BLaER1 treated with 17β-estradiol and CSF1 and Interleukin-3, amounts not matched to agents 10 nM and 100 nM (cell line): ENCODE measurements at regions not wholly inside any gene's neighbourhood (a gene's known extent, or its start where the extent isn't known, plus 50 kb on each side); places are given as distances from the start of the nearest gene placed in this dataset.

ENCODE experiments used
- H3K27ac ChIP-seq, 11 experiments: shearing (Covaris generic); formaldehyde crosslinking; 2 replicates each; pipeline ENCODE4 v1.8.1; 2022
- H3K27me3 ChIP-seq, 11 experiments: shearing (Covaris generic); formaldehyde crosslinking; 2 replicates each; pipeline ENCODE4 v1.8.1; 2022
- H3K36me3 ChIP-seq, 11 experiments: shearing (Covaris generic); formaldehyde crosslinking; 2 replicates each; pipeline ENCODE4 v1.8.1; 2022
- H3K4me1 ChIP-seq, 10 experiments: shearing (Covaris generic); formaldehyde crosslinking; 2 replicates each; pipeline ENCODE4 v1.8.1; 2022
- H3K4me2 ChIP-seq, 11 experiments: shearing (Covaris generic); formaldehyde crosslinking; 2 replicates each; pipeline ENCODE4 v1.8.1; 2022
- H3K4me3 ChIP-seq, 10 experiments: shearing (Covaris generic); formaldehyde crosslinking; 2 replicates each; pipeline ENCODE4 v1.8.1; 2022
- H3K9ac ChIP-seq, 11 experiments: shearing (Covaris generic); formaldehyde crosslinking; 2 replicates each; pipeline ENCODE4 v1.8.1; 2022
- H3K9me3 ChIP-seq, 11 experiments: shearing (Covaris generic); formaldehyde crosslinking; replicated peaks in 1 of 11; 2 replicates each; pipeline ENCODE4 v1.8.1; 2022
- H4K20me1 ChIP-seq, 11 experiments: shearing (Covaris generic); formaldehyde crosslinking; 2 replicates each; pipeline ENCODE4 v1.8.1; 2022
- Cebpa-rat ChIP-seq, 11 experiments: shearing (Covaris generic); IDR thresholded peaks; 2 replicates each; pipeline ENCODE4 v1.8.1; 2022

GRCh38 chr3:124455891-124456290 lies 274.4 kb upstream of the UMPS start:
- H3K27ac ChIP-seq = no peak overlapping the region
- H3K9ac ChIP-seq = no peak overlapping the region
- H3K36me3 ChIP-seq = no peaks in the 10 kb centered on the region
- TF ChIP-seq Cebpa-rat (IDR thresholded peaks at IDR 0.05) = no peak
- H3K27me3 ChIP-seq = no peaks in the 10 kb centered on the region
- H4K20me1 ChIP-seq = no peaks in the 10 kb centered on the region
- H3K4me2 ChIP-seq = no peak overlapping the region
- no peak overlapping the region for H3K4me3 ChIP-seq
- no peaks in the 10 kb centered on the region for H3K9me3 ChIP-seq
- H3K4me1 ChIP-seq = peaks cover 11 to 18% (median 15%) of the 10 kb centered on the region in 10 experiments

GRCh38 chr3:124456506-124456905 lies 273.7 kb upstream of the UMPS start:
- TF ChIP-seq Cebpa-rat (IDR thresholded peaks at IDR 0.05) = no peak
- Histone ChIP-seq H3K27me3 (no peaks in the 10 kb centered on the region), H3K9ac (no peak overlapping the region), H4K20me1 (no peaks in the 10 kb centered on the region), H3K4me2 (no peak overlapping the region), H3K27ac (no peak overlapping the region), H3K4me1 (peaks cover 7 to 13% (median 10%) of the 10 kb centered on the region in 10 experiments), H3K9me3 (no peaks in the 10 kb centered on the region), H3K4me3 (no peak overlapping the region), H3K36me3 (no peaks in the 10 kb centered on the region)

DNA sequence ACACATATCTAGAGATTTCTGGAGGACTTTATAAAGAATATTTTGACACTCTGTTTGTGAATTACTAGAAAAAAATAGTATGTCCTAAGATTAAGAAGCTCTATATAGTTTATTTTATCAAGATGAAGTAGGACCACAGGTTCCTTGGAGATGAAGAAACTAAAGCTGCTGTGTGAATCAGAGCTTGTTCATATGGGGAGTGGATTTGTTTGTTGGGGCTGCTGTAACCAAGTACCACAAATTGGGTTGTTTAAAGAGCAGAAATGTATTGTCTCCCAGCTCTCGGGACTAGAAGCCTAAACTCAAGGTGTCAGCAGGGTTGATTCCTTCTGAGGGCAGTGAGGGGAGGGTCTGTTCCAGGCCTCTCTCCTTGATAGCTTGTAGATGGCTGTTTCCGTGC lies 270.6 kb upstream of the UMPS start:
- no peak overlapping the region for H3K9ac ChIP-seq
- H3K36me3 ChIP-seq = no peaks in the 10 kb centered on the region
- no peak overlapping the region for H3K27ac ChIP-seq
- no peaks in the 10 kb centered on the region for H3K9me3 ChIP-seq
- H3K4me2 ChIP-seq = no peak overlapping the region
- H4K20me1 ChIP-seq = no peaks in the 10 kb centered on the region
- H3K4me3 ChIP-seq = no peak overlapping the region
- H3K27me3 ChIP-seq = no peaks in the 10 kb centered on the region
- no peaks in the 10 kb centered on the region for H3K4me1 ChIP-seq
- TF ChIP-seq Cebpa-rat (IDR thresholded peaks at IDR 0.05) = no peak

GRCh38 chr3:124461126-124461525 lies 269.1 kb upstream of the UMPS start:
- no peak overlapping the region for H3K9ac ChIP-seq
- H3K36me3 ChIP-seq = no peaks in the 10 kb centered on the region
- H3K4me2 ChIP-seq = no peak overlapping the region
- TF ChIP-seq Cebpa-rat (IDR thresholded peaks at IDR 0.05) = no peak
- no peaks in the 10 kb centered on the region for H4K20me1 ChIP-seq
- H3K9me3 ChIP-seq = no peaks in the 10 kb centered on the region
- no peaks in the 10 kb centered on the region for H3K4me1 ChIP-seq
- H3K27ac ChIP-seq = no peak overlapping the region
- no peaks in the 10 kb centered on the region for H3K27me3 ChIP-seq
- H3K4me3 ChIP-seq = no peak overlapping the region

GRCh38 chr3:124461838-124462632 lies 268.2 kb upstream of the UMPS start:
- TF ChIP-seq Cebpa-rat (IDR thresholded peaks at IDR 0.05) = no peak
- Histone ChIP-seq H4K20me1 (no peaks in the 10 kb centered on the region), H3K9ac (no peak overlapping the region), H3K27ac (no peak overlapping the region), H3K4me3 (no peak overlapping the region), H3K9me3 (no peaks in the 10 kb centered on the region), H3K4me1 (no peaks in the 10 kb centered on the region), H3K4me2 (no peak overlapping the region), H3K36me3 (no peaks in the 10 kb centered on the region), H3K27me3 (no peaks in the 10 kb centered on the region)

DNA sequence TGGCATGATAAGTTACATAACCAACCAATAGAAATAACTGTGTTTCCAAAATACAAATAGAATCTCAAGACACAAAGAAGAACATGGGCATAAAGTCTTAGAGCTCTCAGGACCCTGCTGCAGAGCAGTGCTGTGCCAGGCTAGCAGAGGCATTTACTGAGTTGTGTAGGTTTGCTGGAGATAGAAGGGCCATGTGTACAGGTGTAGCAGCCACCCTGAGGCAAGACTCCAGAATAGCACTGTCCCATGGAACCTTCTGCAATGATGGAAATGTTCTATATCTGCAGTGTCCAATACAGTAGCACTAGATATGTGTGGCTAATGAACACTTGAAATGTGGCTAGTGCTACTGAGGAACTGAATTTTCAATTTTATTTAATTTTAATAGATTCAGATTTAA lies 267.0 kb upstream of the UMPS start:
- no peaks in the 10 kb centered on the region for H4K20me1 ChIP-seq
- H3K9me3 ChIP-seq = no peaks in the 10 kb centered on the region
- TF ChIP-seq Cebpa-rat (IDR thresholded peaks at IDR 0.05) = no peak
- no peak overlapping the region for H3K4me3 ChIP-seq
- H3K36me3 ChIP-seq = no peaks in the 10 kb centered on the region
- peaks cover 0 to 2% (median 0%) of the 10 kb centered on the region in 10 experiments; a peak in 3 of 20 replicates for H3K4me1 ChIP-seq
- no peaks in the 10 kb centered on the region for H3K27me3 ChIP-seq
- H3K27ac ChIP-seq = no peak overlapping the region
- H3K9ac ChIP-seq = no peak overlapping the region
- H3K4me2 ChIP-seq = no peak overlapping the region

DNA sequence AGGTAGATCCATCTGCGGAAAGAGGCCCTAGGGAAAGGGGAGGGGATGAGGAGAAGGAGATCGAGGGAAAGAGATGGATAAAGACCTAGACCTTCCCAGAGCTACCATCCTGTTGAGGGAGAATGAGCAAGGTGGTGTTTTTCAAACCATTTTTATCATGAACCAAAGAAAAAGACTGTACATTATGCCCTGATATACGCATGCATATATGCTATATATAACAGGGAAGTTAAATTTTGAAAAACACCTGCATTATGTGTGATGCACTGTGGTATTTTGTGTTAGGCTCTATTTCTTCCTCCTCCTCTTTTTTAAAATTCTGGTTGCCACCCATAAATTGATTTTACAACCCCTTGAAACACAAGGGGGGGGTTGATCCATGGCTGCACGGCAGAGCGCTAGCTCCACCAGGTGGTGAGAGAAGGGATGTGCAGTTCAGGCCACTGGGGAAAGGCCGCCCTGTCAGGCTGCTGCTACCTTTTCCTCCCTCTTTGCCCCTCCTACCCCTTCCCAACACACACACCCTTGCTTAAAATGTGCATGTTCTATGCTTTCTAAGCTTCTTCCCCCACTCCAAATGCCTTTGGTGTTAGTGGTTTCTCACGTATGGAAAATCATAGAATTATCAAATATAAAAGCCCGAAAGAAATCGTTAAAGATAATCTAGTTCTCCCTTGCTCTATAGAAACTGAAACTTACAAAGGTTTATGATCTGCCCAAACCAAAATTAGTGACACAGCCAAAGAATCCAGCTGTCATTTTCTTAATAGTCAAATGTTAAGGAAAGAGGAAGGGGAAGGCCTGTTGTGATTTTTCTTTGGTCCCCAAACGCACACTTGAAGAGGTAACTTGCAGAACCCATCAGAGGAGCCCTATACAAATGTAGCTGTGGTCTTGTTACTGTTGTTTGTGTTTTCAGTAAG lies 262.0 kb upstream of the UMPS start:
- Histone ChIP-seq H3K9me3 (no peaks in the 10 kb centered on the region), H4K20me1 (no peaks in the 10 kb centered on the region), H3K4me1 (peaks cover 0 to 9% (median 5%) of the 10 kb centered on the region in 10 experiments; a peak in 9 of 20 replicates), H3K36me3 (no peaks in the 10 kb centered on the region), H3K4me3 (no peak overlapping the region), H3K9ac (no peak overlapping the region), H3K4me2 (peak overlapping the region in 5 of 11 experiments; percentile 5 to 30 (median 19); a peak in 3 of 22 replicates), H3K27me3 (no peaks in the 10 kb centered on the region), H3K27ac (no peak overlapping the region)
- no peak for TF ChIP-seq Cebpa-rat (IDR thresholded peaks at IDR 0.05)

DNA sequence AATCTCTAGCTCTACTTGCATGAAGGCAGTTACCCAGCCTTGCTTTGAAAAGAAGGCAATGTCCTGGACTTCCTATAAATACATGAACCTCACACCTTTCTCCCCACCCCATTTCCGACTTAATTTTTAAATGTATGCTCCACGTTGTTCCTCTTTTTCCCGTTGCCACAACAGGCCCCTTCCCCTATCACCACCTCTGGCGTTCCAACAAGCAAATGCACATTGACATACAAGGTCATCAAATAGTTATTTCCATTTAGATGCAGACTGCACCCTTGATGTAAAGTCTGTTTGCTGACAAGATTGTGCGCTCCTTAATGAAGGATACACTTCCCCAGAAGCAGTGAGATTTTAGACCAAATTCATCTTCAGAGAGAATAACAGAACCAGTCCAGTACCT lies 260.7 kb upstream of the UMPS start:
- TF ChIP-seq Cebpa-rat (IDR thresholded peaks at IDR 0.05) = no peak
- Histone ChIP-seq H3K4me3 (no peak overlapping the region), H4K20me1 (no peaks in the 10 kb centered on the region), H3K4me2 (0 out of 22 replicates have a peak overlapping the region, but pooled peaks of 1 of the 11 experiments have one; percentile 0), H3K27ac (no peak overlapping the region), H3K4me1 (peaks cover 0 to 9% (median 5%) of the 10 kb centered on the region in 10 experiments; a peak in 9 of 20 replicates), H3K9me3 (no peaks in the 10 kb centered on the region), H3K27me3 (no peaks in the 10 kb centered on the region), H3K36me3 (no peaks in the 10 kb centered on the region), H3K9ac (no peak overlapping the region)

- Histone ChIP-seq H3K4me3 (no peak overlapping the region), H3K4me2 (no peak overlapping the region), H3K36me3 (no peaks in the 10 kb centered on the region; a peak in 1 of 22 replicates), H3K9ac (no peak overlapping the region), H4K20me1 (no peaks in the 10 kb centered on the region), H3K9me3 (no peaks in the 10 kb centered on the region), H3K27me3 (no peaks in the 10 kb centered on the region), H3K4me1 (no peaks in the 10 kb centered on the region), H3K27ac (no peak overlapping the region)
- no peak for TF ChIP-seq Cebpa-rat (IDR thresholded peaks at IDR 0.05)
Measured at GRCh38 chr3:124478830-124479229, 251.4 kb upstream of the UMPS start.
